GM19043 (cell line): ENCODE measurements at regions not wholly inside any gene's neighbourhood (a gene's known extent, or its start where the extent isn't known, plus 50 kb on each side); places are given as distances from the start of the nearest gene placed in this dataset.
A peak's percentile ranks its signal among the peaks of the same experiment; 100 is the strongest.

Experiments used
- ATAC-seq: cut with Tn5 transposase; IDR thresholded peaks from one replicate; pipeline ENCODE4 v1.9.1; 2021; ENCODE audit warnings: low read depth; ENCODE audit not compliant: unreplicated experiment

- no peak for ATAC-seq
Observed at GRCh38 chr4:36779601-36780000, 464.9 kb upstream of the NWD2 start.

- no peak for ATAC-seq
Observed at GRCh38 chr4:36785973-36786372, 458.6 kb upstream of the NWD2 start.

DNA sequence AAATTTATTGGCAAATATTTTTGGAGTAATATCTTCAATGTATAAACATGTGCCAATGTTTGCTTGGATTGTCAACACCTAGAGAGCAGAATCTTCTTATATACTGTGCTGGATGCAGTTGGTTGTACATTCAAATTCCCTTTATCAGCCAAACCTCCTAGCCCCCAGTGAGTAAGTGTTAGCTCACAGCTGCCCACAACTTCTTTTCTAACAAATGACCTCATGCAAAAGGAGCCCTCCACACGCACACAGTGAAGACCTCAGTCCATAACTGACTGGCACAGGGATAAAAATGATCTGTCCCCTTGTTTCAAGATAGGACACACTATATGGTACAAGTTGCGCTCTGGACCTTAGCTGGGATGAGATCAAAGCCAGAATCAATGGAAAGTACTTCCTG is 458.0 kb upstream of the NWD2 start:
- no peak for ATAC-seq

DNA sequence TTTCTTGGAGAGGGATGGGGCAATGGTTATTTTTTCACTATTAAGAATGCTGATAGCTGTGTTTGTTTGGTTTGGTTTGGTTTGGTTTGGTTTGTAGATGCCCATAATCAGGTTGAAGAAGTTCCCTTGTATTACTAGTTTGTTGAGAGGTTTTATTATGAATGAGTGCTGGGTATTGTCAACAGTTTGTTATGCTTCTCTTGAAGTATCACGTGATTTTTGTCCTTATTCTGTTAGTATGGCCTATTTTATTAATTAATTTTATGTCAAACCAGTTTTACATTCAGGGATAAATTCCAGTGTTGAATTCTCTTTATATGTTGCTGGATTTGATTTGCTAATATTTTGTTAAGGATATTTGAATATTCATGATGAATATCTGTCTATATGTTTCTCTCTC is 449.8 kb upstream of the NWD2 start:
- ATAC-seq: no peak

DNA sequence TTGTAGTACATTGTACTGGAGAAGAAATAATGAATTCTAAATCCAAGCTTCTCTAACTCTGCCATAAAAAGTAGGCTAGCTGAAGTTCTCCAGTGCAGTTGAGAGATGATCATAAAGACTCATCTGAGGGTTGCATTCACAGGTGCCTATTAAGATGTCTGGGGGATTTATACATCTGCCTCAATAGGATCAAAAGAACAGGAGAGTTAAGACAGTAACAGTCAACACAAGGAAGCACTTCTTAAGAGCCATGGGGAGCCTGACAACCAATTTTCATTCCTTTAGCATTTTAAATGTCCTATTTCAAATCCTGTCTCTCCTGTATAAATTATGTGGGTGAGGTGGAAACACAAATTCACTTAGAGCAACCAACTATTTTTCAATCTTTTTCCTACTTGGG is 432.4 kb upstream of the NWD2 start:
- ATAC-seq: no peak

DNA sequence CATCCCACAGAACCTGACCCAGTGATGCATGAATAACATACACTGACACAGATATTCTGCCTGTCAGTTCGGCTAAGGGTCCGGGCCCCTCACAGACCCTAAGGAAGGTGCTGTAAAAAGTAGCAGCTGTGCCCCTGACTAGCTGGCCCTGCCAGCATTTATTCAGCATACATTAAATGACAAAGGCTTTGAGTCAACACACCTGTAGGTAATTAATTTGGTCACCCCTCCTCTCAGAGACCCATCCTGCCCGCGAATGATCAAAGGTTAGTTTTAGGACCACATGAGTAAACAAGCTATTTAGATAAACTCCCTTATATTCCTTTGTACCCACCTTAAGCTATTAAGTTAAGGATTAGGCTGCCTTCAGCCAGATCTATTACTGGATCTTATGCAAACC is 429.0 kb upstream of the NWD2 start:
- ATAC-seq: no peak

DNA sequence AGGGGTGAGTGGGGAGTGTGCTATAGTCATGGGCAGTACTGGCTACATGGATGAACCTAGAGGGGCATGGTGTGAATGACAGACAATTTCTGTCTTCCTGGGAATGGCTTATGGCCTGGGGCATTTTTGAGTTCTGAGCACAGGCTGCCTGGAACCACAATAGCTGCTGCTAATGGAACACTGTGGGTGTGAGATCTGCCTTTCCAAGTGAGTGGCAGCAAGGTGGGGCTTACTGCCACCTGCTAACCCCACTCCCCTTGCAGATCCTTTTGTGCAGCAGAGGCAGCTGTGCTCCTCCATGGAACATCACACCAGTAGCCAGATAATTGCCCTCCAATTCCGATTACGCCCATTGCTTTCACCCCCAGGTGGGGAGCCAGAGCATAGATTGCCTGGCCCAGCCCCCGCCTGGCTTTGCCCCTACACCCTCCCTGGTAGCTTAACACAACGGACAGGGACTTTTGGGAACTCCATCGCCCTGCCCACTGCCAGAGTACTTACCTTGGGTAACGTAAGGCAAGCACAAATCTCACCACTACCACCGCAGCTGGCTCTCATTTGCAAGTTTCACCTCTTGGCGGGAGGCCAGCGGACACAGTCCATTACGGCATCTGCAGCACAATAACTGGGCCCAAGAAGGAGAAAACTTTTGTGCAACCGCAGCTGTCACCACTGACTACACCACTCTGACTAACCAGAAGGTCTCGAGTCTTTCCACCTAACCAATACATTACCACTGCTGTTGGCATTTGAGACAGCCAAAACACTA is 421.2 kb upstream of the NWD2 start:
- no peak for ATAC-seq

- ATAC-seq: no peak
Observed at GRCh38 chr4:36824682-36825081, 419.9 kb upstream of the NWD2 start.

- ATAC-seq: no peak
Observed at GRCh38 chr4:36835246-36835645, 409.3 kb upstream of the NWD2 start.

DNA sequence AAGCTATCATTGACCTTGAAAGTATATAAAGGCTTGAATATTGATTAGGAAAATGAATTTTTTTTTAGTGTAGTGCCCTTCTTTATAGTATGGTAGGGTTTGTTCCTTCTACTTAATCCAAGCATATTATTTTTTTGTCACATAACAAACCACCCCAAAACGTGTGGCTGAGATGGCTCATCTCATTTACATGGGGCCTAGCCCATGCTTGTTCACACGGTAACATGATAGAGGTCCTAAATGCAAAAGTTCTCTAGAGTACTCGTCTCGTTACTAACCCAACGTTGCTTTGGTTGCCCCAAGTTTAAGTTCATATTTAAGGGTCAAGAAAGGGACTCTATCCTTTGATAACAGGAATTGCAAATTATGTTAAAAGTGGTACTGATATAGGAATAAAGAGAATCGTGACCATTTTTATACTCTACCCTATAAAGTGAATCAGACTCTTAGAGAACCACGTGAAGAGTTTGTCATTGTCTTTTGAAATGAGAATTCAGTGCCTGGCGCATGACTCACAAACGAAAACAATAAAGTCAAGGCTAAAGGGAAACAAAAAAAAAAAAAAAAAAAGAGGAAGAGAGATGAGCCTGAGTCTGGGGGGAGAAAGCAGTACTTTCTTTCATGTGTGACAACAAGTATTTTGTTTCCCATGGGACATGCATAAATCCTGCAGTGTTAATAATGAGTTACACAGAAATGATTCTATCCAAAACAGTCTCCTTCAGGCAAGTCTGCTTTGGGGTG is 402.8 kb upstream of the NWD2 start:
- ATAC-seq: peak; percentile 63

DNA sequence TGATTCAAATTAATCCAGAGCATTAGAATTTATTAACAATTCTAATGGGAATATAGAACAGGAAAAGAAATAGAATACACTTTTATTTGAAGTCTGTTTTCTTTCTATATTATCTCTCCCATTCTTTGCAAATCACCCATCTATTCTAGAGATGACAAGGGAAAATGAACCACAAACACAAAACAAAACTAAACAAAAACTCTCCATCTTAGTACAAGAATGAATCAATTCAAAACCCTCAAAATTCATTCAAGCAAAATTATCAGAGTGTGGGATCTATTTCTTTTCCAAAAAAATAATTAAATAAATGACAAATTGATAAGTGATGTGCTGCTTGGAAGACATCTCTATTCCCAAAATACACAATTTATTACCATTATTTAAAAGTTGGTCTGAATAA is 400.1 kb upstream of the NWD2 start:
- ATAC-seq: no peak

DNA sequence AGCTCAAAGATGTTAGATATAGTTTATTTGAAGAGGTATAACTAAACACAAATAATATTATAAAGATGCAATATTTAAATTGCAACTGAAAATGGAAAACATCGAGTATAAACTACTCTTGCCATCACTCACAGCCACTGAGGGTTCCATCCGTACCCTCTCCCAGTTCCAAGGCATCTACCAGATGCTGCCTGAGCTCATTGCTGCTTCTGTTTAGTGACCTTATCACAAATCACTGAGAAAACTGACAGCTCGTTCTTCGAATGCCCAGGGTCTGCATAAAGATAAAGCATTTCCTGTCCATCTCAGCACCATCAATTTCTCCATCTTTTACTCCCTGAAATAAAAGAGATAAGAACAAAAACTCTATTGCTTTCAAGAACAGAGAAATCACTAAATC is 391.7 kb upstream of the NWD2 start:
- no peak for ATAC-seq

DNA sequence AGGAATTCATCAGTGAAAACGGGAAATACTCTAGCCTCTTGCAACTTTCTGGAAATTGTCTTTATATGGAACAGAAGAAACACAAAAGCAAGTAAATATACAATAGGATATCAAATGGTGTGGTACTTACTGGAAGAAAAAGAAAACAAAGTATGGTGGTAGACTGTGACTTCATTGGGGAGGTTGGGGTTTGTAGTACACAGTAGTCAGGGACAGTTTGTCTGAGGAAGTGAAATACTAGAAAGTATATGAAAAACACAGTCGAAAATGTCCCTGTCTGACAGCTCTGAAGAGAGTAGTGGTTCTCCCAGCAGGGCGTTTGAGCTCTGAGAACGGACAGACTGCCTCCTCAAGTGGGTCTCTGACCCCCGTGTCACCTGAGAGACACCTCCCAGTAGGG is 390.0 kb upstream of the NWD2 start:
- no peak for ATAC-seq

DNA sequence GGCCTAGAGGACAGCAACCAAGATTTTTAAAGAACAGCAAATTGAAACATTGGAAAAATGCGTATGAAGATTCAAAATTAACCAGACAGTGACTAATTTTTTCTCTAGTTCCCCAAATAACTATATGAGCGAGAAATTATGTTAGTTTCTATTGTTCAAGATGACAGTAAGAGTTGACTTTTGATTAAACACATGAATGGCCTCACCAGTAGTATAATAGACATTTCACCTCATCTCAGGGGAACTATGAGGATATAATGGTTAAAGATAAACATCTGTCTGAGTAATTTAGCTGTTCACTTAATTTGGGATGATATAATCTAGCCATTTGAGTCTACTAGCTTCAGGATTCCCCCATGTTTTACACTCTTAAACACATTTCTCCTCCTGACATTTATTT is 380.9 kb upstream of the NWD2 start:
- no peak for ATAC-seq

DNA sequence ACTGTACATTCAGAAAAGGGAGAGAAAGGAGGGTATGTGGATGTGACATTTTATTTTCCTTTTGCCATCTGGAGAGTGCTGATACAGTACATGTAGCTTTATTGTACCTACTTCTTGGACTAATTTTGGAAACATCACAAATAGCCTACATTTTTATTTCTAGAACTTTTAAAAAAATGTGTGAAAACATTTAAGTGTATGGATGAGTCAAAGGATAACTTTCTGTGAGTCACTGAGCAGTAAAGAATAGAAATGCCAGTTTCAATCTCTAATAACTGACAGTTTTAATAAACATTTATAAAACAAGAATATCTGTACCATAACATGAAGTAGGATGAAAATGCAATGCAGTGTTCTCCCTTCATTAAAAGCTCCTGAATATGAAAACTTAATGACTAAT is 374.4 kb upstream of the NWD2 start:
- ATAC-seq: no peak

DNA sequence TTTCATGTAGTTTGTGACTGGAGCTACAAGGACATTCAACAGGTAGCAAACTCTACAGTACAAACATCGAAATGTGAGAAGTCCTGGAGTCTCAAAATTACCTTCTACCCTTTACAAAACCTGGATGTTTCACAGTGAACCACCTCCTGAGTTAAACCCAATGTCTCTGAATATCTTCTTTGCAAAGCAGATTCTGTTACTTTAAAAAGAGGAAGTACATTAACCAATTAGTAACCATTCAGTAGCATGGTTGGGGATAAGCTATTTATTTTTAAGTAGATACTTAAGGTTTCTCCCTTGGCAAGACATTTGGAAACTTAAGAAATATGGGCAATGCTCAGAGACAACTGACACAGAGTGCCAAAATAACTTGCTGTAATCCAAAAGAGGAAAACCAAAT is 371.9 kb upstream of the NWD2 start:
- peak; percentile 58 for ATAC-seq

DNA sequence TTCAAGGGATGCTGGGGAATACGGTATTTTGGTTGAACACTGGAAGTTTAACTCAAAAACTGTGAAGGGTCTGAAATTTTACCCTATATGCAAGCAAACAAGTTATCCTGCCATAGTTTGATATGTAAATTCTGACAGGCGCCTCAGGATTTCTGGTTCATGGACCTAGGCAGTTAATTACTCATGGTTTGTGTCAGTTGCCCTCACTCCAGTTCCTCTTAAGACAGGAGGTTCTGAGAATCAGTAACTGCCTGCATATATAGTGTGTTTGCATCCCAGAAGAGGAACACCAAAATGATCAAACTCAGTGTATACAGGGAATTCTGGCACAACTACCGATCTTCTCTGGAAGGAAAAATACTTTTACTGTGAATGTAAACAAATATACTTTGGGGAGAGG is 360.4 kb upstream of the NWD2 start:
- no peak for ATAC-seq

- no peak for ATAC-seq
Observed at GRCh38 chr4:36891971-36892370, 352.6 kb upstream of the NWD2 start.

DNA sequence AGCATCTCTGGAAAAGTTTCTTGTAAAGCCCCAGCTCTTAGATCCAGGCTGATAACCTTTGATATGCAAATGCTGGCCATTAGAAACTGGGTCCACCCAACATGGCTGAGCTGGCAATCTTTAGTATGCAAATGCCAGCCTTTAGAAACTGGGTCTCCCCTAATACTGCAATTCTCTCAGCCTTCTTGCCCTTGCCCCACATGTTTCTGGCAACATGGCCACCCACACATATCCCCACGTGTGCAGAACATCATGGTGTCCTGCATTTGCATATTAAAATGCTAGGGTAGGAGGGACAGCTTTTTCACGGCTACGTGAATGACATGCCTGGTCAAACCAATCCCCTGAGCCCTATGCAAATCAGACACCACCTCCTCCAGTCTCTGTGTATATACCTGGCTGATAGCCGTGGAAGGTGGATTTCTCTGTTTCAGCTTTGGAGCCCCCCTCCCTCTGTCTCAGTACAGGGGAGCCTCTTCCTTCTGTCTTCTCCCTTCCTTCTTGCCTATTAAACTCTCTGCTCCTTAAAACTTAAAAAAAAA is 344.0 kb upstream of the NWD2 start:
- no peak for ATAC-seq

DNA sequence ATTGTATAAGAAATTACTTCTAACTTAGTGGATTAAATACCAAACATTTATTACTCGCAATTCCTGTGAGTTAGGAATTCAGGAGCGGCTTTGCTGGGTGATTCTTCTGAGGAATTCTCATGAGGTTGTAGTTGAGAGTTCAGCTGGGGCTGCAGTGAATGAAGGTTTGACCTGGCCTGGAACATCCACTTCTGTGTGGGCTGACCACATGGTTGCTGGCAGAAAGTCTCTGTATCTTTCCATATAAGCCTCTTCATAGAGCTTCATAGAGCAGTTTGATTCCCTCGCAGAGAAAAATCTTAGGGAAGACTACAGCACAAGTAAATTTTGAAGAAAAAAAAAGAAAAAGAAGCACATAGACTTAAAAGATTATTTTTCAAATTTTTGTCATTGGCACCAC is 339.7 kb upstream of the NWD2 start:
- no peak for ATAC-seq

DNA sequence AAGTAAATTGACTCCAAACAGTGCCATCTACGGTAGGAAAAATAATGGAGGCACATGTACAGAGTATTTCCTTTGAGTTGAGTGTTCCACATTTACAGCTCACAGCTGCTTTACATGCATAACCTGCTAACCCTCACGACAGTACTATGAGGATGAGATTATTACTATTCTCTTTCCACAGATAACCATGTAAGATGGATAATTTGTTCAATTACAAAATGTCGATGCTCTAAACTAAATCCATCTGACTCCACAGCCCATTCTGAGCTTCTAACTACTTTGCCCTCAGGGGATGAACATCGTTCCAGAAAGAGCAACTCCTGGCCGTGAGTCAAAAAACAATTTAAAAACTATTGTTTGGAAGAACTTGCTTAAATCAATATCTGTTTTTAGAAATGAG is 330.4 kb upstream of the NWD2 start:
- no peak for ATAC-seq

DNA sequence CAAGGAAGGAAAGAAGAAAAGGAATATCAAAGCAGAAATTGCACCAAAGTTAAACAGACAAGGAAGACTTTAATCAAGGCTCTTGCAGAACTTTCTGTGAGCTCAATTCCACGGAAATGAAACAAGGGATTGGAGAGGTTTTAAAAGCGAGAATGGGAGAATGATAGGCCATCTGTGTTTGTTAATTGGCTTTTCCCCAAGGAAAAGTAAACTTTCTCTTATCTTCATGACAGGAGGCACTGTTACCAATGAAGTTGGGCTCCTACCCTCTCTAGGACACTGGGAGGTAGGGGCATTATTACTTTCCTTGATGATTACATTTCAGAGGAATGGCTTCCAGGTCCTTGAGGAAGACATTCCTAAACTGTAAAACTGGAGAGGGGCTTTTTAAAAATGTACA is 328.8 kb upstream of the NWD2 start:
- no peak for ATAC-seq
